ENCODE measurements at regions not wholly inside any gene's neighbourhood (a gene's known extent, or its start where the extent isn't known, plus 50 kb on each side); places are given as distances from the start of the nearest gene placed in this dataset.

DNA sequence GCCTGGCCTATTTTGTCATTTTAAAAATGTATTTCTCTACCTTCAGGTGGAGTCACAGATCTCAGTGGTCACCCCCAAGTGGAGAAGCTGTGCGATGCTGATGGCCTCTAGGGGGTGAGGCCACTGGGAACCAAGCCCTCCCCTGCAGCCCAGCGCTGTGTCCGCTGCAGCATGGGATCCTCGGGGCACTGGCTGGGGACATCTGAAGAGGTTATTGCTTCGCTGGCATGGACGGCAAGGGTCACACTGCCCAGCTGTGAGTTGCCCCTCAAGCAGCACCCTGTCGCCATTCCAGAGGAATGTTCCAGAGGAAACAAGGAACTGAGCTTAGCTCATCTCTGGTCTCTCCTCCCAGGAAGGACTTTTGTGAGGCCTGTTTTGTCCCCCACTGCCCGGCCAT is 119.6 kb upstream of the S1PR3 start:
- no peak for TF ChIP-seq POLR2A (IDR thresholded peaks at IDR 0.05; ENCODE audit: low read depth, low read length)
- no peak for TF ChIP-seq MYC (IDR thresholded peaks at IDR 0.05; ENCODE audit: low read depth, low read length)

Measured in endothelial cell of umbilical vein (primary cell).